HL-60 (cell line): ENCODE measurements at regions not wholly inside any gene's neighbourhood (a gene's known extent, or its start where the extent isn't known, plus 50 kb on each side); places are given as distances from the start of the nearest gene placed in this dataset.

Experiments
- DNase-seq, 2 experiments: peaks; one replicate each; pipeline ENCODE4 v3.0.0-alpha.2; 2010 to 2020; ENCODE audit warnings: low read depth in 1 of 2, low spot score in 1 of 2
- H3K27ac ChIP-seq: fragments of 250-450 bp; sonication (Bioruptor Pico); replicated peaks from 2 replicates; pipeline ENCODE4 v1.5.1; 2020; ENCODE audit warnings: mild to moderate bottlenecking, moderate library complexity
- H3K27me3 ChIP-seq: fragments of 250-450 bp; sonication (Bioruptor Pico); 2 replicates; pipeline ENCODE4 v1.5.1; 2021; ENCODE audit warnings: mild to moderate bottlenecking, moderate library complexity; ENCODE audit not compliant: insufficient read depth, poor library complexity, severe bottlenecking
- H3K4me3 ChIP-seq: replicated peaks from 2 replicates; pipeline ENCODE4 v1.5.1; 2011; ENCODE audit warnings: mild to moderate bottlenecking, control low read depth, low read length; ENCODE audit not compliant: insufficient read depth
- GABPA ChIP-seq: IDR thresholded peaks from 2 replicates; pipeline ENCODE4 v1.6.1; 2012; ENCODE audit warnings: low read depth
- POLR2AphosphoS5 ChIP-seq: IDR thresholded peaks from 2 replicates; pipeline ENCODE4 v1.6.1; 2012; ENCODE audit warnings: low read depth
- REST ChIP-seq: IDR thresholded peaks from 2 replicates; pipeline ENCODE4 v1.6.1; 2012; ENCODE audit warnings: low read depth; ENCODE audit not compliant: insufficient replicate concordance
- SPI1 ChIP-seq: IDR thresholded peaks from 2 replicates; pipeline ENCODE4 v1.6.1; 2012; ENCODE audit warnings: low read depth, mild to moderate bottlenecking, borderline replicate concordance
- TF ChIP-seq, protein P1 (sequence below): IDR thresholded peaks from one replicate; pipeline ENCODE4 v1.5.1; 2011; ENCODE audit warnings: low read length, control low read depth, inconsistent platforms; ENCODE audit not compliant: insufficient read depth

- no peak for TF ChIP-seq GABPA
- no peak for TF ChIP-seq POLR2AphosphoS5
- TF ChIP-seq, protein P1, sequence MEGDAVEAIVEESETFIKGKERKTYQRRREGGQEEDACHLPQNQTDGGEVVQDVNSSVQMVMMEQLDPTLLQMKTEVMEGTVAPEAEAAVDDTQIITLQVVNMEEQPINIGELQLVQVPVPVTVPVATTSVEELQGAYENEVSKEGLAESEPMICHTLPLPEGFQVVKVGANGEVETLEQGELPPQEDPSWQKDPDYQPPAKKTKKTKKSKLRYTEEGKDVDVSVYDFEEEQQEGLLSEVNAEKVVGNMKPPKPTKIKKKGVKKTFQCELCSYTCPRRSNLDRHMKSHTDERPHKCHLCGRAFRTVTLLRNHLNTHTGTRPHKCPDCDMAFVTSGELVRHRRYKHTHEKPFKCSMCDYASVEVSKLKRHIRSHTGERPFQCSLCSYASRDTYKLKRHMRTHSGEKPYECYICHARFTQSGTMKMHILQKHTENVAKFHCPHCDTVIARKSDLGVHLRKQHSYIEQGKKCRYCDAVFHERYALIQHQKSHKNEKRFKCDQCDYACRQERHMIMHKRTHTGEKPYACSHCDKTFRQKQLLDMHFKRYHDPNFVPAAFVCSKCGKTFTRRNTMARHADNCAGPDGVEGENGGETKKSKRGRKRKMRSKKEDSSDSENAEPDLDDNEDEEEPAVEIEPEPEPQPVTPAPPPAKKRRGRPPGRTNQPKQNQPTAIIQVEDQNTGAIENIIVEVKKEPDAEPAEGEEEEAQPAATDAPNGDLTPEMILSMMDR: no peak
- TF ChIP-seq REST: no peak
- no peak for TF ChIP-seq SPI1
- Histone ChIP-seq H3K27me3 (peaks cover 2% of the 10 kb centered on the region), H3K4me3 (no peak overlapping the region), H3K27ac (no peak overlapping the region)
- no peak for DNase-seq
Measured at GRCh38 chr10:57706016-57706415, 561.7 kb downstream of the IPMK start.

DNA sequence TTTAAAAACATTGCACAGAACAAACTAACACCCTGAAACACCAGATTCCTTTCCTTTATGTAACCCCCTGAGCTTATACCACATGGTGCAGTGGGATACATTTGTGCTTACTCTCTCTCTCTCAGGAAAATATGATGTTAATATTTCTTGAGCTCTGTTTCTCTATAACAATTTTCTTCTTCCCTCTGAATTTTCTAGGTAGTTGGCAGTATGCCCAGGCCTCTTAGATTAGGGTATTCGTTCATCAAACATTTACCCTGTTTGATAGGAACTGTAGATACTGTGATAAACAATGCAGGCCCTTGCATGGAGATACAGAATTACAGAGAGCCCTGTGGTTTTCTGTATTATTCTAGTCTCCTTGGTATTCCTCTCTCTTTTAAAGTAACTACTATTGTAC, 567.8 kb downstream of the IPMK start:
- Histone ChIP-seq H3K4me3 (no peak overlapping the region), H3K27ac (no peak overlapping the region), H3K27me3 (no peaks in the 10 kb centered on the region)
- TF ChIP-seq POLR2AphosphoS5: no peak
- TF ChIP-seq GABPA: no peak
- TF ChIP-seq, protein P1: no peak
- no peak for TF ChIP-seq SPI1
- TF ChIP-seq REST: no peak
- DNase-seq: no peak

DNA sequence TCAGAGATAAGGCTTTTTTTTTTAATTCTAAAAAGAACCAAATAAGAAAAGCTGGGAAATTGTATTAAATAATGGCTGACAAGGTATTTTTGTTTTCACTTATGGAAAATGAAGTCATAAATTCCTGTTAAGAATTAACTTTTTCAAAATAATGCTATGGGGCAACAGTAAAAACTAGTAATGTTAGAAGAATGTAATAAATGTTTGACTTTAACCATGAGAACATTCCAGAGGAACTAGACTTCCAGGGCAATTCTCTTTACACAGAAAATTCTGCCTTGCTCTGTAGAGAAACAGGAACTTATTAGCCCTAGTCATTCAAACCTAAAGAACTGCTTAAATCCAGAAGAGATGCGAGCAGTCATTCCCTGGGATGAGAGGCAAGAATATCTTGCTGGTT, 571.1 kb downstream of the IPMK start:
- no peak overlapping the region for H3K27ac ChIP-seq
- no peaks in the 10 kb centered on the region for H3K27me3 ChIP-seq
- no peak for DNase-seq
- no peak for TF ChIP-seq POLR2AphosphoS5
- no peak overlapping the region for H3K4me3 ChIP-seq

DNA sequence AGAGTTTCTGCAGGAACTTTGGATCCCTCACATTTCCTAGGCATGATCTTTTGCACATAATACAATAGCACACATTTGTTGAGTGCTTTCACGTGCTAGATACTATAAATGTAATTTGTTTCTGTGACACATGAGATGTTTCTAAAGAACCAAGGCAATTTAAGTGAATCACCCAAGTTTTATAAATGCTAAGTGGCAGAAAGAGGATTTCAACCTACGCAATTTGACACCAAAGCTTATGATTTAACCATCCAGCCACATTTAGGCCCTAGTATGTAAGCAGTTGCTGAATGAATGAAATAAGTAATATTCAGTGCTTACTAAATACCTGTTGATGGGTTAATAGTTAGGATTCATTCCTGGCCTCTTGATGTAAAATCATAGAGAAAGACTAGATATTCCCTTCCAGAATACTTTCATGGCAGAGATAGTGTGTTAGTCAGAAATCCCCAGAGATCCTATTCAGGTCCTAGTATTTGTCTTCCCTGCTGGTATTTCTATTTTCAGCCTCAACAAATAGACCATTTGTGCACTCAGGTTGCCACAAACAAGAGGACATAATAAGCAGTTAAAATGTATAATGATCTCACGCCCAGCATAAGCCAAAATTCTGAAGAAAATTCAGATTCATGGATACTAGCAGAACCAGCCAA, 572.6 kb downstream of the IPMK start:
- no peak overlapping the region for H3K4me3 ChIP-seq
- no peak overlapping the region for H3K27ac ChIP-seq
- no peak for TF ChIP-seq GABPA
- no peak for TF ChIP-seq SPI1
- no peak for TF ChIP-seq POLR2AphosphoS5
- TF ChIP-seq, protein P1: no peak
- no peak for TF ChIP-seq REST
- no peak for DNase-seq
- H3K27me3 ChIP-seq: no peaks in the 10 kb centered on the region
